ENCODE measurements at regions not wholly inside any gene's neighbourhood (a gene's known extent, or its start where the extent isn't known, plus 50 kb on each side); places are given as distances from the start of the nearest gene placed in this dataset.

- H3K27ac ChIP-seq (ENCODE audit: low read length) = no peak overlapping the region
- no peaks in the 10 kb centered on the region for H3K27me3 ChIP-seq (ENCODE audit: low read depth, low read length)
- no peaks in the 10 kb centered on the region for H3K36me3 ChIP-seq (ENCODE audit: control insufficient read depth in 1 of 2, insufficient read depth in 2 of 2, low read length in 2 of 2)
- H3K4me1 ChIP-seq (ENCODE audit: control insufficient read depth in 1 of 2, insufficient read depth in 2 of 2, low read length in 2 of 2) = no peaks in the 10 kb centered on the region
- no peaks in the 10 kb centered on the region for H3K9me3 ChIP-seq (ENCODE audit: control insufficient read depth in 1 of 2, low read length in 2 of 2)
- no peak overlapping the region for H3K4me3 ChIP-seq (ENCODE audit: low read depth in 1 of 2, low read length in 2 of 2)
Observed at GRCh38 chr14:83533734-83534133, 1996.2 kb upstream of the FLRT2 start.

- no peaks in the 10 kb centered on the region for H3K4me1 ChIP-seq (ENCODE audit: control insufficient read depth in 1 of 2, insufficient read depth in 2 of 2, low read length in 2 of 2)
- no peak overlapping the region for H3K4me3 ChIP-seq (ENCODE audit: low read depth in 1 of 2, low read length in 2 of 2)
- H3K27ac ChIP-seq (ENCODE audit: low read length) = no peak overlapping the region
Observed at GRCh38 chr14:83534995-83535394, 1994.9 kb upstream of the FLRT2 start.

DNA sequence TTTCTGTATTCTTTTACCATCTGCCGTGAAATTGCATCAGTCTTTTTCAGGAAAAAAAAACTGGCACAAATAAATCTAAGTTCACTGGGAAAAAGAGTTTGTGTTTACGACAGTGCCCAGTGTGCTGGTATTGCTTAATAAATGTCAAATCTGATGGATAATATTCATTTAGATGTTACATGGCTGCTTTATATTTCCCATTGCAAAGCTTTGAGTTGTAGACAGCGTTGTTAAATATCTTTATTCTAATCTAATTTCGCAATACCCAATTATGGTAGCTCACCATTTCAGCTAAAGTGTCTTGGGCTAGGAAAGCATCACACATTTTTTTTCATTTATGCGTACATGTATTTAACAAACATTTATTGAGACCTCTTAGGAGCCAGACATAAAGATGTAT, 1994.5 kb upstream of the FLRT2 start:
- no peaks in the 10 kb centered on the region for H3K36me3 ChIP-seq (ENCODE audit: control insufficient read depth in 1 of 2, insufficient read depth in 2 of 2, low read length in 2 of 2)
- H3K27ac ChIP-seq (ENCODE audit: low read length) = no peak overlapping the region
- no peak overlapping the region for H3K4me3 ChIP-seq (ENCODE audit: low read depth in 1 of 2, low read length in 2 of 2)
- no peaks in the 10 kb centered on the region for H3K9me3 ChIP-seq (ENCODE audit: control insufficient read depth in 1 of 2, low read length in 2 of 2)
- H3K4me1 ChIP-seq (ENCODE audit: control insufficient read depth in 1 of 2, insufficient read depth in 2 of 2, low read length in 2 of 2) = no peaks in the 10 kb centered on the region
- H3K27me3 ChIP-seq (ENCODE audit: low read depth, low read length) = no peaks in the 10 kb centered on the region

More at GRCh38 chr14:83534995-83535394, 1994.9 kb upstream of the FLRT2 start:
- no peaks in the 10 kb centered on the region for H3K27me3 ChIP-seq (ENCODE audit: low read depth, low read length)
- no peaks in the 10 kb centered on the region for H3K36me3 ChIP-seq (ENCODE audit: control insufficient read depth in 1 of 2, insufficient read depth in 2 of 2, low read length in 2 of 2)
- H3K9me3 ChIP-seq (ENCODE audit: control insufficient read depth in 1 of 2, low read length in 2 of 2) = no peaks in the 10 kb centered on the region

DNA sequence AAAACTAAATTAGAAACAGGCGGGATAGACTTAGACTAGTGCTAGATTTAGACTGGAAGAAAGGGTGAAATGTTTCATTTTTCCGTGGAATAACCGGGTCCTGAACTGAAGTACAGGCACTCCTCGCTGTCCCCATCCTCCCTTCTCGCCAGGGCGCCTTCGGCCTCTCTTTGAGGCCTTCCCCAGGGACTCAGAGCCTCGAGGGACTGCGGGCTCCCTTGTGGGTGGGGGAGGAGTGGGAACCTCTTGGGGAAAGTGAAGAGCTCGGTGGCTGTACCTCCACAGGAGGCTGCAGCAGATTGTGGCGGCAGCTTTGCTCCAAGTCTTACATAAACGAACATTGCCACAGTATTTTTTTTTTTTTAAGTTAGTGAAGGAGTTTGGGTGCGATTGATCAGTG, 1988.8 kb upstream of the FLRT2 start:
- no peak overlapping the region for H3K27ac ChIP-seq (ENCODE audit: low read length)
- peaks cover 0 to 3% of the 10 kb centered on the region in 2 donors for H3K9me3 ChIP-seq (ENCODE audit: control insufficient read depth in 1 of 2, low read length in 2 of 2)
- H3K27me3 ChIP-seq (ENCODE audit: low read depth, low read length) = no peaks in the 10 kb centered on the region
- no peaks in the 10 kb centered on the region for H3K36me3 ChIP-seq (ENCODE audit: control insufficient read depth in 1 of 2, insufficient read depth in 2 of 2, low read length in 2 of 2)
- H3K4me3 ChIP-seq (ENCODE audit: low read depth in 1 of 2, low read length in 2 of 2) = no peak overlapping the region
- no peaks in the 10 kb centered on the region for H3K4me1 ChIP-seq (ENCODE audit: control insufficient read depth in 1 of 2, insufficient read depth in 2 of 2, low read length in 2 of 2)

GRCh38 chr14:83548061-83548839, 1981.7 kb upstream of the FLRT2 start:
- Histone ChIP-seq H3K4me3 (ENCODE audit: low read depth in 1 of 2, low read length in 2 of 2) (no peak overlapping the region), H3K27me3 (ENCODE audit: low read depth, low read length) (no peaks in the 10 kb centered on the region), H3K4me1 (ENCODE audit: control insufficient read depth in 1 of 2, insufficient read depth in 2 of 2, low read length in 2 of 2) (no peaks in the 10 kb centered on the region), H3K27ac (ENCODE audit: low read length) (no peak overlapping the region), H3K36me3 (ENCODE audit: control insufficient read depth in 1 of 2, insufficient read depth in 2 of 2, low read length in 2 of 2) (no peaks in the 10 kb centered on the region), H3K9me3 (ENCODE audit: control insufficient read depth in 1 of 2, low read length in 2 of 2) (no peaks in the 10 kb centered on the region)

DNA sequence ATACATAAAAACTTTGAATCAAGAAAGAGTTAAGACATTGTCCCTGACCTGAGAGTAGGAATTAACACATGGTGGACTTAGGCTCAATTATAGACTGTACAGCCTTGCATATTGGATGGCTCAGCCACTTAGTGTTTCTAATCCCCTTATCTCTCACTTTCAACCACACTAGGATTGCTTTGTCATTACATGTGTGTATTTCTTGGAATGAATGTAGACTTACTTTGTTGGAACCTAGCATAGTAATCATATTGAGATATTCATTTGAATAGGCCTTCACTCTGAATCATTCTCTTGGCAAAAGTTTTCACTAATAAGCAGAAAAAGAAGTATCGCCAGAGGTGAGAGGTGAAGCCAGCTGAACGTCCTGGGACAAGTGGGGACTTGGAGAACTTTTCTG, 1973.9 kb upstream of the FLRT2 start:
- Histone ChIP-seq H3K9me3 (ENCODE audit: control insufficient read depth in 1 of 2, low read length in 2 of 2) (no peaks in the 10 kb centered on the region), H3K4me1 (ENCODE audit: control insufficient read depth in 1 of 2, insufficient read depth in 2 of 2, low read length in 2 of 2) (no peaks in the 10 kb centered on the region), H3K4me3 (ENCODE audit: low read depth in 1 of 2, low read length in 2 of 2) (no peak overlapping the region), H3K27me3 (ENCODE audit: low read depth, low read length) (no peaks in the 10 kb centered on the region), H3K36me3 (ENCODE audit: control insufficient read depth in 1 of 2, insufficient read depth in 2 of 2, low read length in 2 of 2) (no peaks in the 10 kb centered on the region), H3K27ac (ENCODE audit: low read length) (no peak overlapping the region)

GRCh38 chr14:83556746-83557453, 1973.0 kb upstream of the FLRT2 start:
- Histone ChIP-seq H3K27me3 (ENCODE audit: low read depth, low read length) (no peaks in the 10 kb centered on the region), H3K36me3 (ENCODE audit: control insufficient read depth in 1 of 2, insufficient read depth in 2 of 2, low read length in 2 of 2) (no peaks in the 10 kb centered on the region), H3K4me1 (ENCODE audit: control insufficient read depth in 1 of 2, insufficient read depth in 2 of 2, low read length in 2 of 2) (no peaks in the 10 kb centered on the region), H3K9me3 (ENCODE audit: control insufficient read depth in 1 of 2, low read length in 2 of 2) (no peaks in the 10 kb centered on the region), H3K27ac (ENCODE audit: low read length) (no peak overlapping the region), H3K4me3 (ENCODE audit: low read depth in 1 of 2, low read length in 2 of 2) (no peak overlapping the region)

GRCh38 chr14:83558946-83559345, 1971.0 kb upstream of the FLRT2 start:
- no peaks in the 10 kb centered on the region for H3K4me1 ChIP-seq (ENCODE audit: control insufficient read depth in 1 of 2, insufficient read depth in 2 of 2, low read length in 2 of 2)
- no peaks in the 10 kb centered on the region for H3K9me3 ChIP-seq (ENCODE audit: control insufficient read depth in 1 of 2, low read length in 2 of 2)
- no peaks in the 10 kb centered on the region for H3K36me3 ChIP-seq (ENCODE audit: control insufficient read depth in 1 of 2, insufficient read depth in 2 of 2, low read length in 2 of 2)
- no peaks in the 10 kb centered on the region for H3K27me3 ChIP-seq (ENCODE audit: low read depth, low read length)
- no peak overlapping the region for H3K27ac ChIP-seq (ENCODE audit: low read length)
- H3K4me3 ChIP-seq (ENCODE audit: low read depth in 1 of 2, low read length in 2 of 2) = no peak overlapping the region

DNA sequence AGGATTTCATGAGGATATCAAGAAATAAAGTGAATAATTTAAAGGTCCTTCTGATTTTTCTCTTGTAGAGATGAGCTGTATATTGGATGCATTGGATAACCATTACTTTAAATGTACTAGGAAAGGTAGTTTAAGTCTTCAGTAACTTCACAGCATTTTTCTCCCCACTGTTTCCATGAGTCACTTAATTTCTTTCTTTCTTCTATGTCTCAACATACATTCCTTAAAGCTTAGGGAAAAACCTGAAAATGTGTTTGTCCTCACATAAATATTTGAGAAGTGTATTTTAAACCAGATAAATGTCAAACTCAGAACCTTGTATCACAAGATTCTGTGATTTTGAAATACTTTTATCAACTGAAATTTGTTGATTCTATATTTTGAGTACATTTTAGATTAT, 1970.2 kb upstream of the FLRT2 start:
- H3K4me3 ChIP-seq (ENCODE audit: low read depth in 1 of 2, low read length in 2 of 2) = no peak overlapping the region
- H3K27ac ChIP-seq (ENCODE audit: low read length) = no peak overlapping the region
- no peaks in the 10 kb centered on the region for H3K4me1 ChIP-seq (ENCODE audit: control insufficient read depth in 1 of 2, insufficient read depth in 2 of 2, low read length in 2 of 2)
- H3K9me3 ChIP-seq (ENCODE audit: control insufficient read depth in 1 of 2, low read length in 2 of 2) = no peaks in the 10 kb centered on the region
- no peaks in the 10 kb centered on the region for H3K27me3 ChIP-seq (ENCODE audit: low read depth, low read length)
- no peaks in the 10 kb centered on the region for H3K36me3 ChIP-seq (ENCODE audit: control insufficient read depth in 1 of 2, insufficient read depth in 2 of 2, low read length in 2 of 2)

GRCh38 chr14:83561261-83561660, 1968.7 kb upstream of the FLRT2 start:
- H3K36me3 ChIP-seq (ENCODE audit: control insufficient read depth in 1 of 2, insufficient read depth in 2 of 2, low read length in 2 of 2) = no peaks in the 10 kb centered on the region
- no peaks in the 10 kb centered on the region for H3K9me3 ChIP-seq (ENCODE audit: control insufficient read depth in 1 of 2, low read length in 2 of 2)
- no peaks in the 10 kb centered on the region for H3K4me1 ChIP-seq (ENCODE audit: control insufficient read depth in 1 of 2, insufficient read depth in 2 of 2, low read length in 2 of 2)
- H3K27me3 ChIP-seq (ENCODE audit: low read depth, low read length) = no peaks in the 10 kb centered on the region
- H3K27ac ChIP-seq (ENCODE audit: low read length) = no peak overlapping the region
- H3K4me3 ChIP-seq (ENCODE audit: low read depth in 1 of 2, low read length in 2 of 2) = no peak overlapping the region

- Histone ChIP-seq H3K36me3 (ENCODE audit: control insufficient read depth in 1 of 2, insufficient read depth in 2 of 2, low read length in 2 of 2) (no peaks in the 10 kb centered on the region), H3K27me3 (ENCODE audit: low read depth, low read length) (no peaks in the 10 kb centered on the region), H3K4me3 (ENCODE audit: low read depth in 1 of 2, low read length in 2 of 2) (no peak overlapping the region), H3K4me1 (ENCODE audit: control insufficient read depth in 1 of 2, insufficient read depth in 2 of 2, low read length in 2 of 2) (no peaks in the 10 kb centered on the region), H3K27ac (ENCODE audit: low read length) (no peak overlapping the region), H3K9me3 (ENCODE audit: control insufficient read depth in 1 of 2, low read length in 2 of 2) (no peaks in the 10 kb centered on the region)
Observed at GRCh38 chr14:83566567-83566966, 1963.4 kb upstream of the FLRT2 start.
